ENCODE measurements at regions not wholly inside any gene's neighbourhood (a gene's known extent, or its start where the extent isn't known, plus 50 kb on each side); places are given as distances from the start of the nearest gene placed in this dataset.

GRCh38 chr17:36682773-36683172 is 81.4 kb downstream of the MRM1 start:
- no peak for TF ChIP-seq POLR2A (IDR thresholded peaks at IDR 0.05)
- H3K27me3 ChIP-seq: no peaks in the 10 kb centered on the region
- no peak overlapping the region for H3K27ac ChIP-seq
- no peaks in the 10 kb centered on the region for H3K9me3 ChIP-seq
- no peaks in the 10 kb centered on the region for H3K4me1 ChIP-seq
- no peaks in the 10 kb centered on the region for H3K36me3 ChIP-seq
- H3K4me3 ChIP-seq: no peak overlapping the region
- no peak for DNase-seq (ENCODE audit: low spot score in 2 of 2)
- 26 to 36% methylated on average over 7 of the region's 7 CpGs for WGBS, 2 donors

GRCh38 chr17:36683387-36683786 is 82.0 kb downstream of the MRM1 start:
- H3K36me3 ChIP-seq: no peaks in the 10 kb centered on the region
- H3K27ac ChIP-seq: no peak overlapping the region
- H3K9me3 ChIP-seq: no peaks in the 10 kb centered on the region
- no peaks in the 10 kb centered on the region for H3K27me3 ChIP-seq
- no peak for DNase-seq (ENCODE audit: low spot score in 2 of 2)
- TF ChIP-seq POLR2A (IDR thresholded peaks at IDR 0.05): no peak
- no peak for TF ChIP-seq EP300 (IDR thresholded peaks at IDR 0.05)
- no peak for TF ChIP-seq CTCF (IDR thresholded peaks at IDR 0.05)
- H3K4me1 ChIP-seq: no peaks in the 10 kb centered on the region
- whole genome bisulfite sequencing, 2 donors: 57 to 69% methylated on average over 5 of the region's 5 CpGs
- no peak overlapping the region for H3K4me3 ChIP-seq

- 79 to 85% methylated on average over 4 of the region's 4 CpGs for WGBS, 2 donors
- DNase-seq (ENCODE audit: low spot score in 2 of 2): no peak
- Histone ChIP-seq H3K4me1 (no peaks in the 10 kb centered on the region), H3K27me3 (no peaks in the 10 kb centered on the region), H3K36me3 (no peaks in the 10 kb centered on the region), H3K27ac (no peak overlapping the region), H3K9me3 (no peaks in the 10 kb centered on the region), H3K4me3 (no peak overlapping the region)
- TF ChIP-seq CTCF (IDR thresholded peaks at IDR 0.05): no peak
These were observed 82.8 kb downstream of the MRM1 start for GRCh38 chr17:36684134-36684533.

- WGBS, 2 donors: 56 to 72% methylated on average over 11 to 13 of the region's 15 CpGs
- TF ChIP-seq POLR2A (IDR thresholded peaks at IDR 0.05) (no peak), CTCF (IDR thresholded peaks at IDR 0.05) (no peak)
- no peaks in the 10 kb centered on the region for H3K27me3 ChIP-seq
- no peaks in the 10 kb centered on the region for H3K9me3 ChIP-seq
- no peak overlapping the region for H3K4me3 ChIP-seq
- no peak overlapping the region for H3K27ac ChIP-seq
- DNase-seq (ENCODE audit: low spot score in 2 of 2): no peak
- no peaks in the 10 kb centered on the region for H3K36me3 ChIP-seq
- H3K4me1 ChIP-seq: no peaks in the 10 kb centered on the region
These were observed 84.8 kb downstream of the MRM1 start for GRCh38 chr17:36686123-36686669.

GRCh38 chr17:36687736-36688135 is 86.4 kb downstream of the MRM1 start:
- no peaks in the 10 kb centered on the region for H3K36me3 ChIP-seq
- TF ChIP-seq POLR2A (IDR thresholded peaks at IDR 0.05) (no peak), CTCF (IDR thresholded peaks at IDR 0.05) (no peak)
- no peak overlapping the region for H3K27ac ChIP-seq
- no peaks in the 10 kb centered on the region for H3K4me1 ChIP-seq
- no peak overlapping the region for H3K4me3 ChIP-seq
- 43 to 49% methylated on average over 5 of the region's 5 CpGs for WGBS, 2 donors
- H3K27me3 ChIP-seq: no peaks in the 10 kb centered on the region
- no peak for DNase-seq (ENCODE audit: low spot score in 2 of 2)
- H3K9me3 ChIP-seq: no peaks in the 10 kb centered on the region

- 62 to 69% methylated on average over 15 of the region's 15 CpGs for WGBS, 2 donors
- Histone ChIP-seq H3K36me3 (no peaks in the 10 kb centered on the region), H3K27me3 (no peaks in the 10 kb centered on the region), H3K27ac (no peak overlapping the region), H3K4me1 (no peaks in the 10 kb centered on the region), H3K9me3 (no peaks in the 10 kb centered on the region), H3K4me3 (no peak overlapping the region)
- TF ChIP-seq POLR2A (IDR thresholded peaks at IDR 0.05) (no peak), CTCF (IDR thresholded peaks at IDR 0.05) (no peak), EP300 (IDR thresholded peaks at IDR 0.05) (no peak)
- no peak for DNase-seq (ENCODE audit: low spot score in 2 of 2)
These were observed 87.8 kb downstream of the MRM1 start for GRCh38 chr17:36689089-36689667.

All from tibial nerve (tissue), 4 donors.